Hepatocyte (in vitro differentiated cells): ENCODE measurements at regions not wholly inside any gene's neighbourhood (a gene's known extent, or its start where the extent isn't known, plus 50 kb on each side); places are given as distances from the start of the nearest gene placed in this dataset.

ENCODE experiments used
- DNase-seq: peaks from one replicate; pipeline ENCODE4 v3.0.0-alpha.2; 2016; ENCODE audit warnings: low spot score
- H2AFZ ChIP-seq: fragments of 200-600 bp; sonication (generic); 2 replicates; pipeline ENCODE4 v1.6.0; 2016; ENCODE audit warnings: antibody characterized with exemption, mild to moderate bottlenecking
- H3K27ac ChIP-seq: fragments of 200-600 bp; sonication (generic); 2 replicates; pipeline ENCODE4 v1.5.1; 2016; ENCODE audit warnings: mild to moderate bottlenecking
- H3K27me3 ChIP-seq: fragments of 200-600 bp; sonication (generic); 2 replicates; pipeline ENCODE4 v1.6.1; 2016
- H3K36me3 ChIP-seq: fragments of 200-600 bp; sonication (generic); replicated peaks from 2 replicates; pipeline ENCODE4 v1.5.1; 2016; ENCODE audit warnings: low read depth; ENCODE audit not compliant: insufficient read depth
- H3K4me1 ChIP-seq: fragments of 200-600 bp; sonication (generic); 2 replicates; pipeline ENCODE4 v1.5.1; 2016; ENCODE audit warnings: mild to moderate bottlenecking, moderate library complexity; ENCODE audit not compliant: insufficient read depth
- H3K4me2 ChIP-seq: fragments of 200-600 bp; sonication (generic); 2 replicates; pipeline ENCODE4 v1.6.0; 2016
- H3K4me3 ChIP-seq: fragments of 200-600 bp; sonication (generic); 2 replicates; pipeline ENCODE4 v1.5.1; 2016; ENCODE audit warnings: mild to moderate bottlenecking
- H3K79me2 ChIP-seq: fragments of 200-600 bp; sonication (generic); 2 replicates; pipeline ENCODE4 v1.6.0; 2017; ENCODE audit warnings: mild to moderate bottlenecking
- H3K9me2 ChIP-seq: fragments of 200-600 bp; sonication (generic); replicated peaks from 2 replicates; pipeline ENCODE4 v1.6.0; 2017; ENCODE audit warnings: mild to moderate bottlenecking; ENCODE audit not compliant: insufficient read depth
- H3K9me3 ChIP-seq: fragments of 200-600 bp; sonication (generic); 2 replicates; pipeline ENCODE4 v1.5.1; 2016; ENCODE audit warnings: low read depth, mild to moderate bottlenecking
- H4K20me1 ChIP-seq: fragments of 200-600 bp; sonication (generic); 2 replicates; pipeline ENCODE4 v1.6.0; 2016; ENCODE audit warnings: mild to moderate bottlenecking; ENCODE audit not compliant: insufficient read depth, poor library complexity, severe bottlenecking
- CTCF ChIP-seq: fragments of 200-600 bp; sonication (generic); IDR thresholded peaks from 2 replicates; pipeline ENCODE4 v1.5.1; 2016; ENCODE audit warnings: antibody characterized with exemption, mild to moderate bottlenecking; ENCODE audit not compliant: poor library complexity
- EZH2 ChIP-seq: fragments of 200-600 bp; sonication (generic); IDR thresholded peaks from 2 replicates; pipeline ENCODE4 v1.6.1; 2016; ENCODE audit warnings: antibody characterized with exemption, mild to moderate bottlenecking, borderline replicate concordance
- EZH2phosphoT487 ChIP-seq: fragments of 200-600 bp; sonication (generic); IDR thresholded peaks from one replicate; pipeline ENCODE4 v1.6.1; 2018; ENCODE audit warnings: antibody characterized with exemption, mild to moderate bottlenecking, low read depth, moderate library complexity; ENCODE audit not compliant: unreplicated experiment, severe bottlenecking
- WGBS: methylation state at CpG from one replicate; pipeline ENCODE4 v1.1.6; 2016; ENCODE audit warnings: low lambda C conversion rate; ENCODE audit errors: missing lambda C conversion rate; 5-methylcytosine and 5-hydroxymethylcytosine counted together

GRCh38 chr3:74768010-74768409 is 153.6 kb upstream of the CNTN3 start:
- TF ChIP-seq CTCF (no peak), EZH2phosphoT487 (no peak), EZH2 (no peak)
- H3K27me3 ChIP-seq = no peaks in the 10 kb centered on the region
- no peaks in the 10 kb centered on the region for H3K9me2 ChIP-seq
- H2AFZ ChIP-seq = no peak overlapping the region
- H3K4me1 ChIP-seq = no peaks in the 10 kb centered on the region
- H3K9me3 ChIP-seq = no peaks in the 10 kb centered on the region
- H3K36me3 ChIP-seq = no peaks in the 10 kb centered on the region
- H4K20me1 ChIP-seq = no peaks in the 10 kb centered on the region
- no peak overlapping the region for H3K4me2 ChIP-seq
- no peak for DNase-seq
- H3K79me2 ChIP-seq = no peaks in the 10 kb centered on the region
- H3K4me3 ChIP-seq = no peak overlapping the region
- 74% methylated on average over 1 of the region's 1 CpG for WGBS
- no peak overlapping the region for H3K27ac ChIP-seq

DNA sequence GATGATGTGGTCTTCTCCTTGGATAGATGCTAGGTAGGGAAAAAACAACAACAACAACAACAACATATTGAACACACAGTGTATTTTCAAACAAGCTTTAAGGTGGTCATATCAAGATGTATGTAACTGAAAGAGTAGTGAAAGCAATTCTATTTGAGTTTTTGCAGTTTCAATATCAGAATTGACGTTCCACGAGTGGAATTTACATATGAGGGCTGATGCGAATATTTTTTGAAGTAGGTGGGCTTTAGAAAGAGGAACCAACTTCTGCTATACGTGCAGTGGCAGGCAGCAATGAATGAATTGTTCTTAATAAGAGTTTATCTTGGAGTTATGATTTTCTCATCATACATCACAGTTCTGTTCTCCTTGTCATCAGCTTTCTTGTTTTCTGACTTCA is 151.9 kb upstream of the CNTN3 start:
- TF ChIP-seq EZH2phosphoT487 (no peak), CTCF (no peak), EZH2 (no peak)
- Histone ChIP-seq H3K79me2 (no peaks in the 10 kb centered on the region), H3K9me3 (no peaks in the 10 kb centered on the region), H3K27me3 (no peaks in the 10 kb centered on the region), H3K4me2 (no peak overlapping the region), H3K4me3 (no peak overlapping the region), H3K9me2 (no peaks in the 10 kb centered on the region), H3K4me1 (no peaks in the 10 kb centered on the region), H3K27ac (no peak overlapping the region), H3K36me3 (no peaks in the 10 kb centered on the region), H2AFZ (no peak overlapping the region), H4K20me1 (no peaks in the 10 kb centered on the region)
- DNase-seq = no peak
- WGBS = 87% methylated on average over 4 of the region's 4 CpGs

GRCh38 chr3:74763830-74764229 is 149.4 kb upstream of the CNTN3 start:
- TF ChIP-seq EZH2phosphoT487 = no peak
- no peaks in the 10 kb centered on the region for H3K9me3 ChIP-seq
- H3K9me2 ChIP-seq = no peaks in the 10 kb centered on the region
- H4K20me1 ChIP-seq = no peaks in the 10 kb centered on the region
- no peak overlapping the region for H3K4me3 ChIP-seq
- H3K79me2 ChIP-seq = no peaks in the 10 kb centered on the region
- no peak overlapping the region for H3K27ac ChIP-seq
- H3K27me3 ChIP-seq = no peaks in the 10 kb centered on the region
- no peaks in the 10 kb centered on the region for H3K36me3 ChIP-seq
- DNase-seq = no peak
- no peak overlapping the region for H2AFZ ChIP-seq
- 85% methylated on average over 2 of the region's 2 CpGs for WGBS
- no peak overlapping the region for H3K4me2 ChIP-seq
- H3K4me1 ChIP-seq = no peaks in the 10 kb centered on the region

DNA sequence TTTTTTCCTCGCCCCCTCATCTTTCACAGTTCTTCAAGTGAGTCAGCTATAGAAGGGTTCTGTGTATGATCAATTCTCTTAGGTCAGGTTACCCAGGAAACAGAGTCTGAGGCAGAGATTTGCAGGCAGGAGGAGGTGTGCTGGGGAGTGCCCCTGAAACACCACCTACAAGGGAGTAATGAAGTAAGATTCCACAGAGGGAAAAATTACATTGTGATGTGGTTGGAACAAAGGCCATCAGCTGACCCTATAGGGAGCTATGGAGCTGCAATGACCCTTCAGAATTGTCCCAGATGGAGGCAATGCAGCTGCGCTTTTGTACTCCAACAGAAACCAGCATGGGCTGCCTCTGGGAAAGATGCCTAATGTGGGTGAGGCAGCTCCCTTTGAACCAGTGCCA is 142.2 kb upstream of the CNTN3 start:
- Histone ChIP-seq H2AFZ (no peak overlapping the region), H3K9me2 (no peaks in the 10 kb centered on the region), H3K9me3 (no peaks in the 10 kb centered on the region), H3K27ac (no peak overlapping the region), H3K27me3 (no peaks in the 10 kb centered on the region), H3K36me3 (no peaks in the 10 kb centered on the region), H3K4me2 (no peak overlapping the region), H3K79me2 (no peaks in the 10 kb centered on the region), H4K20me1 (no peaks in the 10 kb centered on the region), H3K4me1 (no peaks in the 10 kb centered on the region), H3K4me3 (no peak overlapping the region)
- TF ChIP-seq EZH2phosphoT487 (no peak), EZH2 (no peak), CTCF (no peak)
- 91% methylated on average over 2 of the region's 2 CpGs for WGBS
- no peak for DNase-seq
